Thyroid gland (tissue), 4 donors: ENCODE measurements at regions not wholly inside any gene's neighbourhood (a gene's known extent, or its start where the extent isn't known, plus 50 kb on each side); places are given as distances from the start of the nearest gene placed in this dataset.
A peak's percentile ranks its signal among the peaks of the same experiment; 100 is the strongest.
"Not testable (repeated sequence)": the region's sequence is repeated elsewhere in the genome, so short reads cannot be mapped to it uniquely, and the experiment has no call there.

Source experiments
- DNase-seq, 2 donors: peaks; one replicate each; pipeline ENCODE4 v3.0.0-alpha.2; 2019
- H3K27ac ChIP-seq, 3 donors: fragments of 200-600 bp; sonication (generic); 1 replicate in 2 of 3; 2 replicates in 1 of 3; pipeline ENCODE4 v1.5.1; 2016 to 2019; ENCODE audit warnings: mild to moderate bottlenecking in 1 of 3, moderate library complexity in 1 of 3
- H3K27me3 ChIP-seq: fragments of 200-600 bp; sonication (generic); one replicate; pipeline ENCODE4 v1.5.1; 2019
- H3K36me3 ChIP-seq, 2 donors: fragments of 200-600 bp; sonication (generic); one replicate each; pipeline ENCODE4 v1.5.1; 2016 to 2019
- H3K4me1 ChIP-seq, 2 donors: fragments of 200-600 bp; sonication (generic); one replicate each; pipeline ENCODE4 v1.5.1; 2017 to 2019
- H3K4me3 ChIP-seq, 3 donors: fragments of 200-600 bp; sonication (generic); replicated peaks in 1 of 3; 1 replicate in 2 of 3; 2 replicates in 1 of 3; pipeline ENCODE4 v1.5.1; 2016; ENCODE audit warnings: mild to moderate bottlenecking in 1 of 3
- H3K9me3 ChIP-seq: fragments of 200-600 bp; sonication (generic); one replicate; pipeline ENCODE4 v1.5.1; 2017
- POLR2A ChIP-seq, 2 donors: fragments of 450-650 bp; IDR thresholded peaks; one replicate each; pipeline ENCODE4 v1.6.1; 2017; ENCODE audit warnings: antibody characterized with exemption in 2 of 2, mild to moderate bottlenecking in 2 of 2, moderate library complexity in 1 of 2
- WGBS, 2 donors: methylation state at CpG; one replicate each; pipeline ENCODE4 v1.1.5; 2017; 5-methylcytosine and 5-hydroxymethylcytosine counted together
- intact Hi-C: fragments of 100-400 bp; cut with DNase I; formaldehyde crosslinking; loops from one replicate; pipeline ENCODE4 v1.15.1; 2023
- TF ChIP-seq, protein P1 (sequence below), 6 experiments: fragments of 200-600 bp in 3 of 6; fragments of 450-650 bp in 3 of 6; sonication (generic) in 3 of 6; IDR thresholded peaks; one replicate each; pipeline ENCODE4 v1.5.1; 2016 to 2019; ENCODE audit warnings: antibody characterized with exemption in 6 of 6, mild to moderate bottlenecking in 2 of 6, inconsistent platforms in 1 of 6, moderate library complexity in 1 of 6

DNA sequence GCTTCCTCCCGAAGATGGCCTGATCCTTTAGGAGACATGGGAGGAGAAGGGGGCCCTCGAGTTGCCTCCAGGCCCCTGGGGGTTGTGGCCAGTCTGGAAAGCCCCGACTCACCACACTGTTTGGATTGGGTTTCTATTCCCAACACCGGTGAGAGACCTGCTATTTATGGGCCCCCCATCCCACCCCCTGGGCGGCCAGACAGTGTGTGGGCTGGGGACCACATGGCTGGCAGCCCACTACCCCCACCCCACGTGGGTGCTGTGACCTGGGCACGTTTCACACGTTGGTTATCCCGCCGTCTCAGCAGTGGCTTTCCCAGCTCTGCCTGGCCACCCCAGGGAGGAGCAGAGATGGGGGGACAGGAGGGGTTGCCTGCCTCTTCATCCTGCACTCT lies 116.1 kb downstream of the VEGFA start:
- no peaks in the 10 kb centered on the region for H3K27me3 ChIP-seq
- peaks cover 33 to 39% of the 10 kb centered on the region in 2 donors for H3K4me1 ChIP-seq
- H3K4me3 ChIP-seq = no peak overlapping the region
- H3K9me3 ChIP-seq = no peaks in the 10 kb centered on the region
- intact Hi-C loops = no loop called here
- no peak for DNase-seq
- H3K27ac ChIP-seq = peak overlapping the region in 1 of 3 donors; percentile 65
- 66 to 84% methylated on average over 10 of the region's 10 CpGs for WGBS, 2 donors
- H3K36me3 ChIP-seq = no peaks in the 10 kb centered on the region
- TF ChIP-seq, protein P1, sequence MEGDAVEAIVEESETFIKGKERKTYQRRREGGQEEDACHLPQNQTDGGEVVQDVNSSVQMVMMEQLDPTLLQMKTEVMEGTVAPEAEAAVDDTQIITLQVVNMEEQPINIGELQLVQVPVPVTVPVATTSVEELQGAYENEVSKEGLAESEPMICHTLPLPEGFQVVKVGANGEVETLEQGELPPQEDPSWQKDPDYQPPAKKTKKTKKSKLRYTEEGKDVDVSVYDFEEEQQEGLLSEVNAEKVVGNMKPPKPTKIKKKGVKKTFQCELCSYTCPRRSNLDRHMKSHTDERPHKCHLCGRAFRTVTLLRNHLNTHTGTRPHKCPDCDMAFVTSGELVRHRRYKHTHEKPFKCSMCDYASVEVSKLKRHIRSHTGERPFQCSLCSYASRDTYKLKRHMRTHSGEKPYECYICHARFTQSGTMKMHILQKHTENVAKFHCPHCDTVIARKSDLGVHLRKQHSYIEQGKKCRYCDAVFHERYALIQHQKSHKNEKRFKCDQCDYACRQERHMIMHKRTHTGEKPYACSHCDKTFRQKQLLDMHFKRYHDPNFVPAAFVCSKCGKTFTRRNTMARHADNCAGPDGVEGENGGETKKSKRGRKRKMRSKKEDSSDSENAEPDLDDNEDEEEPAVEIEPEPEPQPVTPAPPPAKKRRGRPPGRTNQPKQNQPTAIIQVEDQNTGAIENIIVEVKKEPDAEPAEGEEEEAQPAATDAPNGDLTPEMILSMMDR (IDR thresholded peaks at IDR 0.05) = no peak
- TF ChIP-seq POLR2A (IDR thresholded peaks at IDR 0.05) = no peak

DNA sequence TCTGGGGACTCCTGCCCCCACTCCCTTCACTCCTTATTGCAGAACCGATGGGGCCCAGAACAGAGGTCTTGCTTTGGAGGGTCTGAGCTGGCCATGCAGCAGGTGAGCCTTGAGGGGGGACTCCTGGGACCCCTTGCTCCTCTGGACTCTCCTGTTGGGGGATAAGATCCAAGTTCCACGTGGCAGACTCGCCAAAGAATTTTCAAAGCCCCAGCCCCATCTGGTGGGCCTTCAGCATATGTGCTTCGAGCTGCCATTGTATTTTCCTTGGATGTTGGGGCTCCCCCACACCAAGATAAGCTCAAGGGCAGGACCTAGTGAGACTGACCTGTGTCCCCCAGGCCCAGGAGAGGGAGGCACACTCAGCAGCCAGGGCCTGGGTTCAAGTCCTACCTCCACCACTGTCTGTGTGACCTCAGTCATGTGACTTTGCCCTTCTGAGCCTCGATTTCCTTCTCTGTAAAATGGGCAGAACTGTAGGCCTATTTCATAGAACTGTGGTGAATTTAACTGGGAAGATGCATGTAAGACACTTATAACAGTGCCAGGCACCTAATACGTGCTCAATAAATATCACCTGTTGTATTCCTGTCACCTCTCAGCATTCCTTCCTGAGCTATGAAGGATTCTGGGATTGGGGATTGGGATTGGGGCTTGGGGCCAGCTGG lies 115.5 kb downstream of the VEGFA start:
- Histone ChIP-seq H3K27ac (peak overlapping the region; percentile 1 to 65 (median 48)), H3K4me3 (no peak overlapping the region), H3K36me3 (no peaks in the 10 kb centered on the region), H3K27me3 (no peaks in the 10 kb centered on the region), H3K9me3 (no peaks in the 10 kb centered on the region), H3K4me1 (peaks cover 33 to 39% of the 10 kb centered on the region in 2 donors)
- TF ChIP-seq, protein P1 (IDR thresholded peaks at IDR 0.05) = no peak
- TF ChIP-seq POLR2A (IDR thresholded peaks at IDR 0.05) = no peak
- 84 to 93% methylated on average over 4 to 6 of the region's 6 CpGs for WGBS, 2 donors
- intact Hi-C loops = no loop called here
- no peak for DNase-seq

DNA sequence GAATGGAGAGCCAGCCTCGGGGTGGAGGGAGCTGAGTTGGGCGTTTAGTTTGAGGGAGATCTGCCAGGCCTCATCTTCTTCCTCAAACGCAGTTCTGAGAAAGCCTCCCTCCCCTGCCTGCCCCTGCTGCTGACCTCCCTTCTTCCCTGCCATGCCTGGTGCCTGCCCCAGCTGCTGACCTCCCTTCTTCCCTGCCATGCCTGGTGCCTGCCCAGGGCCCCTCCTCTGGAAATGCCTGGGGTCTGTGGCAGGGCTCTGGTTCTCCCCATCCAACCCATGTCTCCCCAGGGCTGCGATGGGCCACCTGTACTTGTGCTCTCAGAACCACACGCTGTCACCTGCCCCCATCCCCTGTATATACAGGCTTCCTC lies 114.6 kb downstream of the VEGFA start:
- intact Hi-C loops = no loop called here
- no peaks in the 10 kb centered on the region for H3K9me3 ChIP-seq
- no peaks in the 10 kb centered on the region for H3K27me3 ChIP-seq
- H3K4me3 ChIP-seq = no peak overlapping the region
- TF ChIP-seq, protein P1 (IDR thresholded peaks at IDR 0.05) = no peak
- TF ChIP-seq POLR2A (IDR thresholded peaks at IDR 0.05) = no peak
- H3K4me1 ChIP-seq = peaks cover 38 to 43% of the 10 kb centered on the region in 2 donors
- H3K36me3 ChIP-seq = no peaks in the 10 kb centered on the region
- DNase-seq = no peak
- H3K27ac ChIP-seq = peak overlapping the region; percentile 1 to 65 (median 48)
- 85 to 93% methylated on average over 5 of the region's 5 CpGs for WGBS, 2 donors

DNA sequence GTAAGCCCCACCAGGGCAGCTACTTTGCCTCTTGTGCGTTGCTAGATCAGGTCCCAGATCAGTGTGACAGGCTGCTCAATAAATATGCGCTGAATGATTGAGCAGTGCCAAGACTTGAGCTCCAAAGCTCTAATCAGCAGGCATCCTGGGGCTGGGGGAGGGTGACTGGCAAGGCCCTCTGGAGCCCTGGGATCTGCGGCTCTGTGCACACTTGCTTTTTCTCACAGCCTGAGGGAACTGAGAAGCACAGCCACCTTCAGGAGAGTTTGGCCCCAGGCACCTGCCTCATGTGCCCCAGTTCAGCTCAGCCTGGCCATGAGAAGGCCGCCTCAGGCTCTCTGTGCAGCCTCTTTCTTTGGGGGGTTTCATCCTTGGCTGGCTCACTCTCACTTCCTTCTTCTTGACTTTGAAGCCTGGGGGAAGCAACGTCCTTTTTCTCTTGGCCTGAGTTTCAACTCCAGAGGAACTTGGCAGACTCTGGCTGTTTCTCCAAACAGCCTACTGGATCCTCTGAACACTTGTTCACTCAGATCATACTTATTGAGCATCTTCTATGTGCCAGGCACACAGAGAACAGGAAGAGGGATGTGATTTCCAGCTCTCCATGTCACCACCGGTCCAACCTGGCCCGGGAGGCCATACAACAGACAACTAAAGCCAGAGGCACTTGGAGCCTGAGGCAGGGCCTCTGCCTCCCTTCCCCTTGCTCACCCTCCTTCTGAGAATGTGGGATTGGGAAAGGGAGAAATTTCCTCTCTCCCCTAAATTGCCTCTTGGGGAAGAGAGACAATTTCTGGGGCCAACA lies 114.0 kb downstream of the VEGFA start:
- no peak overlapping the region for H3K4me3 ChIP-seq
- WGBS, 2 donors = 61 to 63% methylated on average over 6 to 7 of the region's 7 CpGs
- peak in 1 of 2 donors; percentile 49 for DNase-seq

DNA sequence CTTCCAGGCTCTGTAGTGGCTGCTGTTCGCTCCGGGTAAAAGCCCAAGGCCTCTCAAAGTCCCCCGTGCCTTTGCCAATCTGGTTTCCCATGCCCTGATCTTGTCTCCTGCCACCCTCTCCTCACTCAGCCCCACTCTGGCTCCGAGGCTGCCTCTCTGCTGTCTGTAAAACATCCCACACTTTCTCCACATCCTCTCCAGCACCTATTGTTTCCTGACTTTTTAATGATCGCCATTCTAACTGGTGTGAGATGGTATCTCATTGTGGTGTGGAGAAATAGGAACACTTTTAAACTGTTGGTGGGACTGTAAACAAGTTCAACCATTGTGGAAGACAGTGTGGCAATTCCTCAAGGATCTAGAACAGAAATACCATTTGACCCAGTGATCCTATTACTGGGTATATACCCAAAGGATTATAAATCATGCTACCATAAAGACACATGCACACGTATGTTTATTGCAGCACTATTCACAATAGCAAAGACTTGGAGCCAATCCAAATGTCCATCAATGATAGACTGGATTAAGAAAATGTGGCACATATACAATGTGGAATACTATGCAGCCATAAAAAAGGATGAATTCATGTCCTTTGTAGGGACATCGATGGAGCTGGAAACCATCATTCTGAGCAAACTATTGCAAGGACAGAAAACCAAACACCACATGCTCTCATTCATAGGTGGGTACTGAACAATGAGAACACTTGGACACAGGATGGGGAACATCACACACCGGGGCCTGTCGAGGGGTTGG lies 112.9 kb downstream of the VEGFA start:
- 94 to 96% methylated on average over 9 of the region's 9 CpGs for WGBS, 2 donors
- intact Hi-C loops = not testable (repeated sequence)

More for the DNA sequence above, 114.0 kb downstream of the VEGFA start:
- Histone ChIP-seq H3K36me3 (no peaks in the 10 kb centered on the region), H3K4me1 (peaks cover 43 to 49% of the 10 kb centered on the region in 2 donors), H3K27me3 (no peaks in the 10 kb centered on the region), H3K9me3 (no peaks in the 10 kb centered on the region), H3K27ac (peak overlapping the region; percentile 1 to 65 (median 48))
- TF ChIP-seq, protein P1 (IDR thresholded peaks at IDR 0.05) = no peak
- TF ChIP-seq POLR2A (IDR thresholded peaks at IDR 0.05) = no peak
- intact Hi-C loops = no loop called here

More for the DNA sequence above, 112.9 kb downstream of the VEGFA start:
- H3K4me1 ChIP-seq = peaks cover 40 to 51% of the 10 kb centered on the region in 2 donors
- not testable (repeated sequence) for H3K36me3 ChIP-seq, DNase-seq, H3K27me3 ChIP-seq, H3K4me3 ChIP-seq, H3K27ac ChIP-seq, H3K9me3 ChIP-seq
